MCF 10A (cell line): ENCODE measurements at regions not wholly inside any gene's neighbourhood (a gene's known extent, or its start where the extent isn't known, plus 50 kb on each side); places are given as distances from the start of the nearest gene placed in this dataset.

ENCODE experiments used
- BruUV-seq: library from RNA; stranded (reverse); fragments of 400-500 nt; replicated peaks from 2 replicates; lab custom pipeline; 2021; lab: Mats Ljungman, UMichigan
- CTCF ChIA-PET: fragments of 300-600 bp; sonication (Branson Sonifier 250); formaldehyde crosslinking; extraction: SDS; loops from one replicate; lab custom pipeline; 2021; ENCODE audit warnings: antibody characterized with exemption, inconsistent platforms; lab: Yijun Ruan, JAX
- POLR2A ChIA-PET: fragments of 300-600, 350-650 bp; sonication (Branson Sonifier 250); formaldehyde crosslinking; extraction: SDS; loops from one replicate; lab custom pipeline; 2020; ENCODE audit warnings: antibody characterized with exemption, inconsistent platforms; lab: Yijun Ruan, JAX
- DNase-seq: peaks from one replicate; pipeline ENCODE4 v3.0.0-alpha.2; 2018; ENCODE audit not compliant: unreplicated experiment
- H3K27ac Mint-ChIP-seq: one replicate; pipeline ENCODE4 v1.8.0; 2022; ENCODE audit warnings: mild to moderate bottlenecking, low read depth, mixed read lengths; ENCODE audit not compliant: unreplicated experiment
- H3K27me3 Mint-ChIP-seq: one replicate; pipeline ENCODE4 v1.8.0; 2022; ENCODE audit warnings: mixed read lengths; ENCODE audit not compliant: insufficient read depth, unreplicated experiment
- H3K36me3 Mint-ChIP-seq: one replicate; pipeline ENCODE4 v1.8.0; 2022; ENCODE audit warnings: mild to moderate bottlenecking, moderate library complexity, mixed read lengths; ENCODE audit not compliant: insufficient read depth, unreplicated experiment
- H3K4me1 Mint-ChIP-seq: one replicate; pipeline ENCODE4 v1.8.0; 2022; ENCODE audit warnings: mixed read lengths; ENCODE audit not compliant: insufficient read depth, unreplicated experiment
- H3K4me3 Mint-ChIP-seq: one replicate; pipeline ENCODE4 v1.8.0; 2022; ENCODE audit warnings: mild to moderate bottlenecking, moderate library complexity, mixed read lengths; ENCODE audit not compliant: unreplicated experiment
- H3K9me3 Mint-ChIP-seq: one replicate; pipeline ENCODE4 v1.8.0; 2022; ENCODE audit warnings: mixed read lengths; ENCODE audit not compliant: unreplicated experiment
- intact Hi-C: fragments of 100-400 bp; cut with micrococcal nuclease; formaldehyde crosslinking; loops from 2 replicates; pipeline ENCODE4 v1.14.1; 2022
- TF ChIP-seq, protein P1 (sequence below): fragments of 200-600 bp; IDR thresholded peaks from one replicate; pipeline ENCODE4 v1.8.0; 2022; ENCODE audit warnings: antibody characterized with exemption, mild to moderate bottlenecking; ENCODE audit not compliant: unreplicated experiment

DNA sequence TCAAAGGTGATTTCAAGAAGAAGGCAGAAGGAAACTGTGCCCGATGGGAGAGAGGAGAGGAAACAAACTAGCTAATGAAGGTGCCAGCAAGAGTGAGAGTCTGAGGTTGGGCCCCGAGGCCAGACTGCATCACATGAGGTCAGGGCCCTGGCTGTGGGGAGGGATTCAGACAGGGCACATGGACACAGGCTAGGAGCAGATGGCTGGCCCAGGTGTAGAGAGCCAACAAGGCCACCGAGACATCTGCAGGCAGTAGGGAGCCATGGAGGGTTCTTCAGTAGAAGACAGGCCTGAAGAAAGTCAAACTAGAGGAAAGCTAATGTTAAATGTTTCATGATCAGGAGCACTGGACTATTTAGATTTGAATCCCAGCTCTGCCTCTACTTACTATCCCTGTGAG, 755.0 kb upstream of the RAB6C start:
- H3K9me3 Mint-ChIP-seq = no peaks in the 10 kb centered on the region
- H3K27me3 Mint-ChIP-seq = no peaks in the 10 kb centered on the region
- intact Hi-C loops = no loop called here

DNA sequence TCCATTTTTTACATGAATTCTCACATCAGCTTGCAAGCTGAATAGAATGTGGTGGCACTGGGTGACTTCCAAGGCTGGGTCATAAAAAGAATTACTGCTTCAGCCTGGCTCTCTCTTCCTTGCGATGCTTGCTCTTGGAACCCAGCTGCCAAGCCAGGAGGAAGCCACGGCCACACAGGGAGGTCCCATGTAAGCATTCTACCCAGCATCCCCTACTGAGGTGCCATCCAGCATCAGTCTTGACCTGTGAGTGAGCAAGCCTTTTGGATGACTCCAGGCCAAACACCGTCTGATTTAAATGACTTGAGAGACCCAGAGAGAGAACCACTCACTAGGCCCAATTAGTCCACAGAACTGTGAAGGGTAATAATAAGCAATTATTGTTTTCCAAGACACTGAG, 750.3 kb upstream of the RAB6C start:
- no TSS peak for BruUV-seq
- H3K27ac Mint-ChIP-seq = no peak overlapping the region
- peaks cover 6% of the 10 kb centered on the region for H3K4me1 Mint-ChIP-seq
- CTCF ChIA-PET = no interaction called here
- intact Hi-C loops = no loop called here
- H3K4me3 Mint-ChIP-seq = no peak overlapping the region
- TF ChIP-seq, protein P1, sequence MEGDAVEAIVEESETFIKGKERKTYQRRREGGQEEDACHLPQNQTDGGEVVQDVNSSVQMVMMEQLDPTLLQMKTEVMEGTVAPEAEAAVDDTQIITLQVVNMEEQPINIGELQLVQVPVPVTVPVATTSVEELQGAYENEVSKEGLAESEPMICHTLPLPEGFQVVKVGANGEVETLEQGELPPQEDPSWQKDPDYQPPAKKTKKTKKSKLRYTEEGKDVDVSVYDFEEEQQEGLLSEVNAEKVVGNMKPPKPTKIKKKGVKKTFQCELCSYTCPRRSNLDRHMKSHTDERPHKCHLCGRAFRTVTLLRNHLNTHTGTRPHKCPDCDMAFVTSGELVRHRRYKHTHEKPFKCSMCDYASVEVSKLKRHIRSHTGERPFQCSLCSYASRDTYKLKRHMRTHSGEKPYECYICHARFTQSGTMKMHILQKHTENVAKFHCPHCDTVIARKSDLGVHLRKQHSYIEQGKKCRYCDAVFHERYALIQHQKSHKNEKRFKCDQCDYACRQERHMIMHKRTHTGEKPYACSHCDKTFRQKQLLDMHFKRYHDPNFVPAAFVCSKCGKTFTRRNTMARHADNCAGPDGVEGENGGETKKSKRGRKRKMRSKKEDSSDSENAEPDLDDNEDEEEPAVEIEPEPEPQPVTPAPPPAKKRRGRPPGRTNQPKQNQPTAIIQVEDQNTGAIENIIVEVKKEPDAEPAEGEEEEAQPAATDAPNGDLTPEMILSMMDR = no peak
- H3K9me3 Mint-ChIP-seq = no peaks in the 10 kb centered on the region
- no peaks in the 10 kb centered on the region for H3K36me3 Mint-ChIP-seq
- DNase-seq = no peak
- no peaks in the 10 kb centered on the region for H3K27me3 Mint-ChIP-seq
- POLR2A ChIA-PET = interaction anchor here (1.1 kb wide), 1 partner anchor 8 kb away, joined by 4 read pairs; no protein-coding TSS in a partner anchor

More for the DNA sequence above, 755.0 kb upstream of the RAB6C start:
- Mint-ChIP-seq H3K4me3 (no peak overlapping the region), H3K4me1 (no peaks in the 10 kb centered on the region), H3K27ac (peak overlapping the region; percentile 41), H3K36me3 (no peaks in the 10 kb centered on the region)
- ChIA-PET CTCF (interaction anchor here (0.7 to 1.2 kb wide), 2 partner anchors 9 to 1626 kb away, joined by 3 to 4 read pairs; no protein-coding TSS in a partner anchor), POLR2A (no interaction called here)
- no TSS peak for BruUV-seq
- DNase-seq = no peak
- TF ChIP-seq, protein P1 = no peak

DNA sequence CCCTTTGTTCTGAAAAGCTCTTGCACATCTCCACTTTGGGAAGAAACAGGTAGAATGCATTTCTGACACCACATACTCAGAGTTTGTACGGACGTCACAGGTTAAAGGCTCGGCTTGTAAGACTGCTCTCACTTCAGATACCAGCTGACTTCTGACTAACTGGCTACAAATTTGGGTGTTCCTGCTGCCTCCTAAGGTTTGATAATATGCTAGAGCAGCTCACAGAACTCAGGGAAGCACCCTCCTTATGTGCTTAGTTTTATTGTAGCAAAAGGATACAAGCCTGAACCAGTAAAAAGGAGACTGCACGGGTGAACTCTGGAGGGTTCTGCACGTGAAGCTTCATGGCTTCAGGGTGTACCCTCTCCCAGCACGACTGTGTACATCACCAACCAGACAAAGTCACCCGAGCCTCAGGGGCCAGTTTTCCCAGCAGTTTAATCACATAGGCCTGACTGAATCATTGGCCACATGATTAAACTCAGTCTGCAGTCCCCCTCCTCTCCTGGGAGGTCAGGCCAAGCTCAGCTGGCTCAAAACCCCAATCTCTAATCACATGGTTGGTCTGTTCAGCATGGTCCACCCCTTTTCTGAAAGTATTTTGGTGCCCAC, 749.5 kb upstream of the RAB6C start:
- intact Hi-C loops = no loop called here
- TF ChIP-seq, protein P1 = no peak
- Mint-ChIP-seq H3K4me1 (peaks cover 6% of the 10 kb centered on the region), H3K36me3 (no peaks in the 10 kb centered on the region), H3K4me3 (no peak overlapping the region), H3K9me3 (no peaks in the 10 kb centered on the region), H3K27ac (no peak overlapping the region), H3K27me3 (no peaks in the 10 kb centered on the region)
- CTCF ChIA-PET = interaction anchor here (0.6 to 0.7 kb wide), 2 partner anchors 26 to 1161 kb away, joined by 3 read pairs; no protein-coding TSS in a partner anchor
- DNase-seq = no peak
- POLR2A ChIA-PET = interaction anchor here (0.5 to 1.1 kb wide), 2 partner anchors 8 to 674 kb away, joined by 3 to 4 read pairs; no protein-coding TSS in a partner anchor
- BruUV-seq = no TSS peak

DNA sequence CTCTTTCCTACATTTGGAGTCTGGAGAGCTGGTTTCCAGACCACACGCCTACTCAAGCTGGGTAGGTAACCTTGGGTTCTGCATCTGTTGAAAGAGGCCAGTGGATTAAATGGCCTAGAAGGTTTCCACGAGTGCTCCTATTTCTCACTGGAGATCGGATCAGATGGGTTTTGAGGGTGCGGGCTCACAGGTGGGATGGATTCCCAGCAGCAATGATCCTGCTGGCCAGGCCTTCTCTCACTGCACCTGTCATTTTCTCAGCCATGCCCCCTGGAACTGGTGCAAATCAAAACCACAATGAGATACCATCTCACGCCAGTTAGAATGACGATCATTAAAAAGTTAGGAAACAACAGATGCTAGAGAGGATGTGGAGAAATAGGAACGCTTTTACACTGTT, 747.5 kb upstream of the RAB6C start:
- BruUV-seq = no TSS peak
- CTCF ChIA-PET = no interaction called here
- Mint-ChIP-seq H3K9me3 (no peaks in the 10 kb centered on the region), H3K27me3 (no peaks in the 10 kb centered on the region), H3K27ac (no peak overlapping the region), H3K4me1 (peaks cover 6% of the 10 kb centered on the region), H3K4me3 (no peak overlapping the region), H3K36me3 (no peaks in the 10 kb centered on the region)
- TF ChIP-seq, protein P1 = no peak
- DNase-seq = no peak
- POLR2A ChIA-PET = no interaction called here
- intact Hi-C loops = no loop called here
